Activated CD4-positive, alpha-beta memory T cell treated with anti-CD3 and anti-CD28 coated beads for 36 hours (primary cell): ENCODE measurements at regions not wholly inside any gene's neighbourhood (a gene's known extent, or its start where the extent isn't known, plus 50 kb on each side); places are given as distances from the start of the nearest gene placed in this dataset.

Experiments
- CTCF ChIA-PET: fragments of 350-600 bp; sonication (Branson Sonifier 250); formaldehyde crosslinking; loops from one replicate; lab custom pipeline; 2021; ENCODE audit warnings: antibody characterized with exemption, inconsistent platforms; lab: Charles Lee
- POLR2A ChIA-PET: fragments of 350-600 bp; sonication (Branson Sonifier 250); formaldehyde crosslinking; loops from one replicate; lab custom pipeline; 2021; ENCODE audit warnings: antibody characterized with exemption; lab: Charles Lee
- DNase-seq: peaks from one replicate; pipeline ENCODE4 v3.0.0-alpha.2; 2020
- H3K27ac Mint-ChIP-seq: one replicate; pipeline ENCODE4 v1.8.0; 2021; ENCODE audit warnings: mixed read lengths
- H3K27me3 Mint-ChIP-seq: one replicate; pipeline ENCODE4 v1.8.0; 2021; ENCODE audit warnings: mixed read lengths
- H3K36me3 Mint-ChIP-seq: one replicate; pipeline ENCODE4 v1.8.0; 2021; ENCODE audit warnings: mixed read lengths
- H3K4me1 Mint-ChIP-seq: one replicate; pipeline ENCODE4 v1.8.0; 2021; ENCODE audit warnings: low read depth, mixed read lengths
- H3K4me3 Mint-ChIP-seq: one replicate; pipeline ENCODE4 v1.8.0; 2021; ENCODE audit warnings: mild to moderate bottlenecking, mixed read lengths
- H3K9me3 Mint-ChIP-seq: one replicate; pipeline ENCODE4 v1.8.0; 2021; ENCODE audit warnings: mixed read lengths
- intact Hi-C: fragments of 100-400 bp; cut with micrococcal nuclease; formaldehyde crosslinking; loops from one replicate; pipeline ENCODE4 v1.15.1; 2023

DNA sequence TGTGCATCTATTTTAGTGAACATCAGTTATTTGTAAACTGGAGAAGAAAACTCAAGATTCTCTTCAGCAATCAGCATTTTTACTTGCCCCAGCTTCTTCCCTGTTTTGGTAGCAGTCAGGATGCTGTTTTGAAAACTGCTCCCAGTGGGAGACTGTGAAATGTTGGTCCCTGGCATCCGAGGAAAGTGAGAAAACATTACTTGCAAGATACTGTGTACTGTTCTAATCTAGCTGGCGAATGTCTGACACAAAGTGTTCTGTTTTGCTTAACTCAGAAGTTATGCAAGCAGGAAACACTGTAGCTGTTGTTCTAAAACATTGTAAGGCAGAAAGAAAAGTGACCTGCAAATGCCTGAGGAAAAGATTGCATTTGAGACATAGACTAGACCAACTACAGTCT, 171.8 kb upstream of the POM121L12 start:
- intact Hi-C loops = no loop called here
- ChIA-PET CTCF (no interaction called here), POLR2A (no interaction called here)
- no peaks in the 10 kb centered on the region for H3K36me3 Mint-ChIP-seq
- no peaks in the 10 kb centered on the region for H3K27me3 Mint-ChIP-seq
- no peak for DNase-seq
- no peaks in the 10 kb centered on the region for H3K4me1 Mint-ChIP-seq
- H3K4me3 Mint-ChIP-seq = no peak overlapping the region
- no peak overlapping the region for H3K27ac Mint-ChIP-seq
- H3K9me3 Mint-ChIP-seq = peaks cover 40% of the 10 kb centered on the region

GRCh38 chr7:52862321-52862720, 173.1 kb upstream of the POM121L12 start:
- Mint-ChIP-seq H3K4me1 (no peaks in the 10 kb centered on the region), H3K27me3 (no peaks in the 10 kb centered on the region), H3K27ac (no peak overlapping the region), H3K4me3 (no peak overlapping the region), H3K36me3 (no peaks in the 10 kb centered on the region), H3K9me3 (peaks cover 38% of the 10 kb centered on the region)
- POLR2A ChIA-PET = no interaction called here
- DNase-seq = no peak
- intact Hi-C loops = no loop called here
- CTCF ChIA-PET = no interaction called here

- DNase-seq = no peak
- ChIA-PET CTCF (no interaction called here), POLR2A (no interaction called here)
- intact Hi-C loops = no loop called here
- H3K4me1 Mint-ChIP-seq = no peaks in the 10 kb centered on the region
- no peak overlapping the region for H3K27ac Mint-ChIP-seq
- no peak overlapping the region for H3K4me3 Mint-ChIP-seq
- no peaks in the 10 kb centered on the region for H3K27me3 Mint-ChIP-seq
- no peaks in the 10 kb centered on the region for H3K36me3 Mint-ChIP-seq
- peaks cover 13% of the 10 kb centered on the region for H3K9me3 Mint-ChIP-seq
These were observed 178.1 kb upstream of the POM121L12 start for GRCh38 chr7:52857367-52857766.

DNA sequence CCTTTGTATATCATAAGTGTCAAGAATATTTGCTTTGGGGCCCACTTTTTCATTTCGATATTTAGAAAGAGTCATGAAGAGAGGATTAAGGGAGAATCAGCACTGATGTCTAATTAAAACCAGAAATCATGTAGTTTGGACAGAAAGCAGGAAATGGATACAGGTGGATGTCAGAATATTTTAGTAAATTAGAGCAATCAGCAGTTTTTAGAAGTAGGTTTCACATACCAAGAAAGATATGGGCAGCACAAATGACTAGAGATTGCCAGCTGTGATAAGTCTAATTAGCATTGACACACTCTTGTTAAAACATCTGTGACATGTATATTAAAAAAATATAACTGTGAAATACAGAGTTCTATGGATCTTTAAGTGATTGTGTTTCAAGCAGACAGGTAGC, 180.8 kb upstream of the POM121L12 start:
- no peak overlapping the region for H3K4me3 Mint-ChIP-seq
- no peaks in the 10 kb centered on the region for H3K27me3 Mint-ChIP-seq
- ChIA-PET CTCF (no interaction called here), POLR2A (no interaction called here)
- H3K36me3 Mint-ChIP-seq = no peaks in the 10 kb centered on the region
- peaks cover 13% of the 10 kb centered on the region for H3K9me3 Mint-ChIP-seq
- intact Hi-C loops = no loop called here
- no peaks in the 10 kb centered on the region for H3K4me1 Mint-ChIP-seq
- DNase-seq = no peak
- no peak overlapping the region for H3K27ac Mint-ChIP-seq

GRCh38 chr7:52851547-52851946, 183.9 kb upstream of the POM121L12 start:
- no peak overlapping the region for H3K4me3 Mint-ChIP-seq
- H3K27me3 Mint-ChIP-seq = no peaks in the 10 kb centered on the region
- H3K4me1 Mint-ChIP-seq = no peaks in the 10 kb centered on the region
- no peak overlapping the region for H3K27ac Mint-ChIP-seq
- CTCF ChIA-PET = no interaction called here
- POLR2A ChIA-PET = no interaction called here
- H3K9me3 Mint-ChIP-seq = peaks cover 22% of the 10 kb centered on the region
- no peaks in the 10 kb centered on the region for H3K36me3 Mint-ChIP-seq
- intact Hi-C loops = no loop called here
- DNase-seq = no peak

GRCh38 chr7:52843436-52843835, 192.0 kb upstream of the POM121L12 start:
- H3K27me3 Mint-ChIP-seq = no peaks in the 10 kb centered on the region
- no peaks in the 10 kb centered on the region for H3K4me1 Mint-ChIP-seq
- no peak overlapping the region for H3K4me3 Mint-ChIP-seq
- no peak for DNase-seq
- H3K9me3 Mint-ChIP-seq = peaks cover 11% of the 10 kb centered on the region
- no peak overlapping the region for H3K27ac Mint-ChIP-seq
- intact Hi-C loops = no loop called here
- ChIA-PET CTCF (no interaction called here), POLR2A (no interaction called here)
- H3K36me3 Mint-ChIP-seq = no peaks in the 10 kb centered on the region

DNA sequence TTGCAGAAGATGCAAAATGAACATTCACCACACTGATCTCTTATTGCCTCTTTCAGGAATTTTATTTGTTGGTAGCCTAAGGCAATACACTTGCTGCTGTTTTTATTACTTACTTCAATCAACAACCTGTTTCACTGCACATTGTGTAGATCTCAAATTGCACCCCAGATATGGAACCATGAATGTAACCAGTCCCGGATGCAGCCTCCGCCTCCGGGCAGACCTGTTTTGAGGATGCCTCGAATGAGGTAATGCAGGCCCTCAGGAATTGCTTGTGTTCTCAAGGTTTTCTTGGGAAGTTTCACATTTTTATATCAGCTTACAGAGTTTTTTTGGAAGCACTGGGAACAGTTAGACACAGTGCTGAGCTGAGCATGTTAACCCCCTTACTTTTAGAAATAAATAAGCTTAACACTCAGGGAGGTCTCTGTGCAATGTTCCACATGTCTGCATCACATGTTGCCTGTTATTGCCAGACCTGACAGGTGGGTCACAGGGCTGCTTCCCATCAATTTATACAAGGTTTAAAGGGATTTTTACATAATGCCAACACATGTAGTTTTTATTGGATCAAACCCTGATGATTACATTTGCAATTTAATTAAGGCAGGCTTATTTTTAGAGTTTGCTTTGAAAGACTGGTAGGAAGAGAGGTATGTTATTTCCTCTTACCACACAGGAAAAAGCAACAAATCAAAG, 193.1 kb upstream of the POM121L12 start:
- ChIA-PET POLR2A (no interaction called here), CTCF (no interaction called here)
- Mint-ChIP-seq H3K36me3 (no peaks in the 10 kb centered on the region), H3K27me3 (no peaks in the 10 kb centered on the region), H3K27ac (no peak overlapping the region), H3K4me1 (no peaks in the 10 kb centered on the region), H3K4me3 (no peak overlapping the region), H3K9me3 (peaks cover 14% of the 10 kb centered on the region)
- DNase-seq = no peak
- intact Hi-C loops = no loop called here

DNA sequence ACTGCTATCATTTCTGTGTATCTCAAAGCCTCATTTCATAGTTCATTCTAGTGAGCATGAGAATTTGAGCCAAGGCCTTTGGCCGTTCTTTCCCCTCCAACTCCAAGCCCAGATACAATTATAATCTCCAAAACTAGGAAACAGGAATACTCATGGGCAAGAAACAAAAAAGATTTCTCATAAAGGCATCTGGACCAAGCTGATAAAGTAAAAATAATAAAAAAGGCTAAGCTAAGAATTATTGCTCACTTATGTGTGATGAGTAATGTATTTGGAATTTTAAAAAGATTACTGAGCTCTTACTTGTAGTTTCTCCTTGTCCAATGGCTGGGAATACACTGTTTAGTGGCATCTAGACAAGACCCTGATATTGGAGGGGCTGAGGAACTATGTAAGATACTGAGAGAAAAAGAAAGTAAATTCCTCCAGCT, 196.4 kb upstream of the POM121L12 start:
- intact Hi-C loops = no loop called here
- ChIA-PET CTCF (no interaction called here), POLR2A (no interaction called here)
- H3K27ac Mint-ChIP-seq = no peak overlapping the region
- H3K4me3 Mint-ChIP-seq = no peak overlapping the region
- no peaks in the 10 kb centered on the region for H3K27me3 Mint-ChIP-seq
- H3K36me3 Mint-ChIP-seq = no peaks in the 10 kb centered on the region
- H3K4me1 Mint-ChIP-seq = no peaks in the 10 kb centered on the region
- no peak for DNase-seq
- H3K9me3 Mint-ChIP-seq = peaks cover 18% of the 10 kb centered on the region

- no peak for DNase-seq
- ChIA-PET CTCF (no interaction called here), POLR2A (no interaction called here)
- intact Hi-C loops = no loop called here
- H3K9me3 Mint-ChIP-seq = peaks cover 25% of the 10 kb centered on the region
- no peaks in the 10 kb centered on the region for H3K27me3 Mint-ChIP-seq
- H3K27ac Mint-ChIP-seq = no peak overlapping the region
- no peak overlapping the region for H3K4me3 Mint-ChIP-seq
- H3K4me1 Mint-ChIP-seq = no peaks in the 10 kb centered on the region
- no peaks in the 10 kb centered on the region for H3K36me3 Mint-ChIP-seq
These were observed 204.1 kb upstream of the POM121L12 start for GRCh38 chr7:52831321-52831720.

- DNase-seq = no peak
- ChIA-PET POLR2A (no interaction called here), CTCF (no interaction called here)
- intact Hi-C loops = no loop called here
- Mint-ChIP-seq H3K4me3 (no peak overlapping the region), H3K36me3 (no peaks in the 10 kb centered on the region), H3K9me3 (peaks cover 26% of the 10 kb centered on the region), H3K27me3 (no peaks in the 10 kb centered on the region), H3K27ac (no peak overlapping the region), H3K4me1 (no peaks in the 10 kb centered on the region)
These were observed 204.6 kb upstream of the POM121L12 start for GRCh38 chr7:52830801-52831200.

DNA sequence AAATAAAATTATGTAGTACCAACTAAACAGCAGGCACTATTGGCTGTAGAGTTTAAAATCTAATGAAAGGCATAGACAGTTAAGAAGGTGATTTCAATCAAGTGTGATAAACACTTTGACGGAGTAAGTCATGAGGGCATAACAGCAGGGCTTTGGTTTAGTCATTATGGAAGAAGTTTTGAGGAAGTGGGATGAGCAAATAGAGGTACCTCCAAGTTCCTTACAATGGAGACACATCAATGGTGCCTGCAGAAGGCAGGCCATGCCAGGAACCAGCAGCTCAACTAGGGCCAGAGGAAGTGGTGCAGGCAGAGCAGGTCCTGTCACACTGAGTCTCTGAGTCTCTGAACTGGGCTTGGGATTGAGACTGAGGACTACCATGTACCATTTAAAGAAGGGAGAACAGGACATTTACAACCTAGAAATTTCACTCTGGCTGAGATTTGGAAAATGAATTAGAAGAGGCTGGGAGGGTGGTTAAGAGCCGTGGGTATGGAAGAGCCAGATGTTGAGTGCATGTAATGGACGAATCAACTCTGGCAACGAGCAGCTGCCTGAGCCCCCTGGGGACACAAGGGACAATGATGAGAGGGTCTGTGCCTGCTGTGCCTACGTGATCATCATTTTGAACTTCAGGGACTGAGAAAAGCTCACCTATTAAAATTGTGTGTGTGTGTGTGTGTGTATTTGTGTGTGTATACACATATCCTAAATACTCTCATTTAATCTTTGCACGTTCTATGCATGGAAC, 208.7 kb upstream of the POM121L12 start:
- CTCF ChIA-PET = no interaction called here
- Mint-ChIP-seq H3K36me3 (no peaks in the 10 kb centered on the region), H3K4me3 (no peak overlapping the region), H3K27me3 (no peaks in the 10 kb centered on the region), H3K27ac (no peak overlapping the region), H3K9me3 (peaks cover 40% of the 10 kb centered on the region), H3K4me1 (no peaks in the 10 kb centered on the region)
- POLR2A ChIA-PET = no interaction called here
- intact Hi-C loops = no loop called here
- DNase-seq = no peak

- H3K4me1 Mint-ChIP-seq = no peaks in the 10 kb centered on the region
- DNase-seq = no peak
- peaks cover 48% of the 10 kb centered on the region for H3K9me3 Mint-ChIP-seq
- CTCF ChIA-PET = no interaction called here
- intact Hi-C loops = no loop called here
- POLR2A ChIA-PET = no interaction called here
- H3K27ac Mint-ChIP-seq = no peak overlapping the region
- no peaks in the 10 kb centered on the region for H3K27me3 Mint-ChIP-seq
- H3K4me3 Mint-ChIP-seq = no peak overlapping the region
- H3K36me3 Mint-ChIP-seq = peaks cover 2% of the 10 kb centered on the region
These were observed 209.8 kb upstream of the POM121L12 start for GRCh38 chr7:52825611-52826010.

DNA sequence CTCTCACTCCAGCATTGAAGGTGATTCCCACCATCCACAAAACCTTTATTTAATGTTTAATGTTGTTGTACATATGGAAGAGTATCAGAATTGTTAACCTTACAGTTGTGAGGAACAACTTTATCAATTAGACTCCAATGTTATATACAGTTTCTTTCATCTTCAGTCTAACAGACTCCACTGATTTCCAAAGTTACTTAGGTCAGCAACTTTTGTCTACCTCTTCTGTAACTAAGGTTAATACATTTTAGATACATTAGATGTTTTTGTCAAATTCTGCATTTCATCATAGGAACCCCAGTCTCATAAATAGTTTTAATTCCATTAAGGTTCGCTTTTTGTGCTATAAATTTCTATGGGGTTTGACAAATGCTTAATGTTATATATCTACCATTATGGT, 223.9 kb upstream of the POM121L12 start:
- intact Hi-C loops = no loop called here
- ChIA-PET POLR2A (no interaction called here), CTCF (no interaction called here)
- Mint-ChIP-seq H3K4me1 (no peaks in the 10 kb centered on the region), H3K4me3 (no peak overlapping the region), H3K27me3 (no peaks in the 10 kb centered on the region), H3K36me3 (no peaks in the 10 kb centered on the region), H3K27ac (no peak overlapping the region), H3K9me3 (peaks cover 31% of the 10 kb centered on the region)
- no peak for DNase-seq
